ENCODE measurements at regions not wholly inside any gene's neighbourhood (a gene's known extent, or its start where the extent isn't known, plus 50 kb on each side); places are given as distances from the start of the nearest gene placed in this dataset.

GRCh38 chr6:40320947-40321346, 266.2 kb downstream of the LRFN2 start:
- ATAC-seq (no peak), DNase-seq (no peak)
- Histone ChIP-seq H3K4me1 (peaks cover under 1% of the 10 kb centered on the region), H3K27ac (no peak overlapping the region), H3K27me3 (ENCODE audit: insufficient read depth in 3 of 3, low read length in 2 of 3) (no peaks in the 10 kb centered on the region), H3K36me3 (ENCODE audit: insufficient read depth in 1 of 2, low read depth in 1 of 2) (no peaks in the 10 kb centered on the region), H3K9me3 (no peaks in the 10 kb centered on the region), H3K4me3 (no peak overlapping the region)
- TF ChIP-seq CTCF (IDR thresholded peaks at IDR 0.05) = no peak
- WGBS, 3 donors = 85 to 89% (median 87%) methylated on average over 2 of the region's 2 CpGs
- intact Hi-C loops (cut with DNase I) = loop anchor here in 1 of 2 donors (10.0 kb wide), 1 partner anchor 704 kb away; no protein-coding TSS in a partner anchor

GRCh38 chr6:40320441-40320840, 266.7 kb downstream of the LRFN2 start:
- intact Hi-C loops (cut with DNase I) = loop anchor here in 1 of 2 donors (10.0 kb wide), 1 partner anchor 704 kb away; no protein-coding TSS in a partner anchor
- WGBS, 3 donors = 89 to 95% (median 91%) methylated on average over 3 of the region's 3 CpGs
- ATAC-seq (no peak), DNase-seq (no peak)
- H3K27ac ChIP-seq = no peak overlapping the region
- no peaks in the 10 kb centered on the region for H3K36me3 ChIP-seq (ENCODE audit: insufficient read depth in 1 of 2, low read depth in 1 of 2)
- no peak overlapping the region for H3K4me3 ChIP-seq
- H3K9me3 ChIP-seq = no peaks in the 10 kb centered on the region
- H3K4me1 ChIP-seq = peaks cover 6% of the 10 kb centered on the region
- no peak for TF ChIP-seq CTCF (IDR thresholded peaks at IDR 0.05)
- no peaks in the 10 kb centered on the region for H3K27me3 ChIP-seq (ENCODE audit: insufficient read depth in 3 of 3, low read length in 2 of 3)

- TF ChIP-seq CTCF (IDR thresholded peaks at IDR 0.05) = no peak
- DNase-seq = no peak
- peaks cover 15% of the 10 kb centered on the region for H3K4me1 ChIP-seq
- H3K36me3 ChIP-seq (ENCODE audit: insufficient read depth in 1 of 2, low read depth in 1 of 2) = no peaks in the 10 kb centered on the region
- ATAC-seq = no peak
- no peaks in the 10 kb centered on the region for H3K27me3 ChIP-seq (ENCODE audit: insufficient read depth in 3 of 3, low read length in 2 of 3)
- H3K4me3 ChIP-seq = no peak overlapping the region
- intact Hi-C loops (cut with DNase I) = loop anchor here (10.0 kb wide), 2 partner anchors 486 to 954 kb away; no protein-coding TSS in a partner anchor
- H3K9me3 ChIP-seq = no peaks in the 10 kb centered on the region
- H3K27ac ChIP-seq = no peak overlapping the region
These were observed 268.0 kb downstream of the LRFN2 start for GRCh38 chr6:40319124-40319523.

GRCh38 chr6:40315060-40315459, 272.1 kb downstream of the LRFN2 start:
- TF ChIP-seq CTCF (IDR thresholded peaks at IDR 0.05) = no peak
- H3K36me3 ChIP-seq (ENCODE audit: insufficient read depth in 1 of 2, low read depth in 1 of 2) = no peaks in the 10 kb centered on the region
- peak overlapping the region; percentile 55 for H3K27ac ChIP-seq
- DNase-seq (peak; percentile 31 to 81), ATAC-seq (peak; percentile 93 to 98 (median 96))
- H3K4me1 ChIP-seq = peaks cover 15% of the 10 kb centered on the region
- intact Hi-C loops (cut with DNase I) = loop anchor here (10.0 kb wide), 2 partner anchors 490 to 950 kb away; no protein-coding TSS in a partner anchor
- H3K9me3 ChIP-seq = no peaks in the 10 kb centered on the region
- H3K27me3 ChIP-seq (ENCODE audit: insufficient read depth in 3 of 3, low read length in 2 of 3) = no peaks in the 10 kb centered on the region
- WGBS, 3 donors = 25 to 43% (median 31%) methylated on average over 5 of the region's 5 CpGs
- H3K4me3 ChIP-seq = no peak overlapping the region

- TF ChIP-seq CTCF (IDR thresholded peaks at IDR 0.05) = no peak
- H3K4me3 ChIP-seq = no peak overlapping the region
- H3K9me3 ChIP-seq = no peaks in the 10 kb centered on the region
- no peak for DNase-seq
- H3K27me3 ChIP-seq (ENCODE audit: insufficient read depth in 3 of 3, low read length in 2 of 3) = no peaks in the 10 kb centered on the region
- no peak overlapping the region for H3K27ac ChIP-seq
- ATAC-seq = no peak
- intact Hi-C loops (cut with DNase I) = loop anchor here (10.0 kb wide), 2 partner anchors 491 to 949 kb away; no protein-coding TSS in a partner anchor
- H3K4me1 ChIP-seq = peaks cover 15% of the 10 kb centered on the region
- H3K36me3 ChIP-seq (ENCODE audit: insufficient read depth in 1 of 2, low read depth in 1 of 2) = no peaks in the 10 kb centered on the region
These were observed 273.6 kb downstream of the LRFN2 start for GRCh38 chr6:40313582-40313981.

Measured in psoas muscle (tissue), 7 donors.